GM21423 (cell line): ENCODE measurements at regions not wholly inside any gene's neighbourhood (a gene's known extent, or its start where the extent isn't known, plus 50 kb on each side); places are given as distances from the start of the nearest gene placed in this dataset.

Source experiments
- ATAC-seq: cut with Tn5 transposase; IDR thresholded peaks from one replicate; pipeline ENCODE4 v1.9.1; 2021; ENCODE audit warnings: mild to moderate bottlenecking, moderate library complexity; ENCODE audit not compliant: unreplicated experiment

DNA sequence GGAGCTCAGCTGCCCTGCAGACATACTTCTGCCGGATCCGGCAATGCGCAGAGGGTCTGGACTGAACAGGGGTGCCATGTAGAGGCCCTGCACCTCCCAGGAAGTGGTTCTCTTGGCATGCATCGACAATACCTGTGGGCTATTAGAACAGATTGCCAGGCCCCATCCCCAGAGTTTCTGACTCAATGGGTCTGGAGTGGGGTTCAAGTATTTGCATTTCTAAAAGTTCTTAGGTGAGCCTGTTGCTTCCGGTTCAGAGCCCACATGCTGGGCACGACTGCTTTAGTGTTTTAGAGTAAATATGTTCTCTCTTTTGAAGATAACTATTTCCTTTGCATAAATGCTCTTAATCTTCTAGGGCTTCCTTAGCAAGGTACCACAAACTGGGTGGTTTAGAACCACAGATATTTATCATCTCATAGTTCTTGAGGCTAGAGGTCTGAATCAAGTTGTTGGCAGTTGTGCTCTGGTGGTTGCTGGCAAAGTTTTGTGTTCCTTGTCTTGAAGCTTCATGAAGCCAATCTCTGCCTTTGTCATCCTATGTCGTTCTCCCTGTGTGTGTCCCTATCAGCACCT is 435.5 kb downstream of the TCERG1L start:
- no peak for ATAC-seq

DNA sequence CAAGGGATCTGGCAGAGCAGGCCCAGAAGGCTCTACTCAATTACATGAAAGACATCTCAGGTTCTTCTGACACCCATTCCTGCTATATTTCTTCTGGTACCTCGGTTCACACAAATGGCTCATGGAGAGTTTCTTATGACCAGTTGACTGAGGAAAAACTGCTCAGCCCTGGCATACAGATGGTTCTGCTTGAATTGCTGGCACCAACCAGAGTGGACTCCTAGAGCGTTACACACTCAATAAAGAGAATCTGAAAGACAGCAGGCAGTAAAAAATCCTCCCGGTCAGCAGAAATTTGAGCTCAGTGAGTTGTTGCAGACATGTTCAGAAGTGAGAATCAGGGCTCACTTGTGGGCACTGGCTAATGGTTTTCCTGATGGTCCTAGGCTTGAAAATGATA is 434.4 kb downstream of the TCERG1L start:
- ATAC-seq, result no peak

DNA sequence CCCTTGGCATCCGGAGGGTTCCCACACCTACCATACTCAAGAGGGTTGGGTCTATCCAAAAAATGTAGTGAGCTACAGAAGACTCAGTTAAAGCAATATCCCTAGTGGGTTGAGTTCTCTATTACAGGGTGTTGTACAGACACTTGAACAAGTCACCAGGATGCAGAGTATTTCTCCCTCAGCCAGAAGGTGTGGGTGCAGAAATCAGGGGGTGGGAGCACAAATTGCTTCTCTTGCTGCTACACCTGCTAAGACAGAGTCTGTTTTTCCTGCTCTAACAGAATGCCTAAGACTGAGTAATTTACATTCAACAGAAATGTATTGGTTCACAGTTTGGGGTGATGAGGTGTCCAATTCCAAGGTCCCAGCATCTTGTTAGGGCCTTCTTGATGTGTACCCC is 433.4 kb downstream of the TCERG1L start:
- no peak for ATAC-seq

DNA sequence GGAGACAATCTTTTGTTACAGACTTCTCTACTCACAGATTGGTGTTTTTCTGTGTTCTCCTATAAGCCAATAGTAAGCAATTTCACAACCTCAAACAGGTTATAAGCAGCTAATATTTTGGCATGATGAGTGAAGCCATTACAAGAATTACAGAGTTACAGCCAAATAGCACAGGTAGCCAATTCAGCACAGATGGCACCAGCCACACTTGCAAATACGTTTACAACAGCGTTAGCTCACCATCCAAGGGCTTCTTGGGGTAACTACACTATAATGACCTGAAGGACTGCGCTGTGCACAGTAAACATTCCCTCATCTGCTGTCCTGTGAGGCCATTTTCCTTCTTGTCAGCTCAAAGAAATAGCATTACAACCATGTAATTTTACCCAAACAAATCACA is 428.6 kb downstream of the TCERG1L start:
- ATAC-seq, result no peak

DNA sequence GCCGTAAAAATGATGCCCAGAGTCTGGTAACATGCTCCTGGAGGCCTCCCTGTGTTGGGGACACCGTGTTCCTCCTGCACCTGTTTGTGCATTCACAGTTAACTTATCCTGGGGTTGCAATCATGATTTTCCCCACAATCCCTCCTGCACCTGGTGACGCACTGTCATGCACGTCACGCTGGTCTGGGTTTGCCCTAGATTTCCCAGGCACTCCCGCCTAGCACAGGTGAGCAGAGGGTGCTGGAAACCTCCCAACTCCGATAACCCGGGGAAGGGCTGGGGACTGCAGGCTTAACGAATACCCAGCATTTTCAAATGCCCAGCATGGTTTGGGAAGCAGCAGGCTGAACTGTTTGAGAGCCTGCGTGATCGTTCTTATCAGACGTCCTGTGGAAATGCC is 427.1 kb downstream of the TCERG1L start:
- ATAC-seq, result no peak

DNA sequence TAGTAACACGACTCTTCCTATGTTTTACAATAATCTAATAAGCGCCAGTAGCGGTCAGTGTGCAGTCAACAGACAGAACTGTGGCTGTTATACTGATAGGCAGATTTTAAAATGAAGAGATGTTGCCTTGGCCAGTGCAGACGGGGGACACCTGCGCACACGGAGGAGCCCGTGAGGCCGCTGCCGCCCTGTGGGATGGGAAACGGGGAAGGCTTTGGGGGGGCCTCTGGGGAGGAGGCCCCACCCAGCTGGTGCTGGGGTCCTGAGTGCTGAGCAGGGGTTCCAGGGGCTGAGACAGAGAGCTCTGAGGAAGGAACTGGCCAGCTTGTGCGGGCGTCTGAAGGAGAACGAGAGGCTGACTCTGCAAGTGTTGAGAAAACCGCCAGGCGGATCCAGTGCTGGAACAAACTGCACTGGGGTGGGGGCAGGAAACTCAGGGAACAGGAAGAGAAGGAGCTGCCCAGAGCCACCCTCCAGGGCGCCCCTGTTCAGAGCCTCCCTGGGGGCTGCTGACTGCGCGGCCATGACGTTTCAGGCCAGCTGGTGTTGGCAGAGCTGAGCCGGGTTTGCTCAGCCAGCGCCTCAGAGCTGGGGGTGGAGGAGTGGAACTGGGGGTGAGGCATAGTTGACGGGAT is 426.4 kb downstream of the TCERG1L start:
- ATAC-seq, result no peak

DNA sequence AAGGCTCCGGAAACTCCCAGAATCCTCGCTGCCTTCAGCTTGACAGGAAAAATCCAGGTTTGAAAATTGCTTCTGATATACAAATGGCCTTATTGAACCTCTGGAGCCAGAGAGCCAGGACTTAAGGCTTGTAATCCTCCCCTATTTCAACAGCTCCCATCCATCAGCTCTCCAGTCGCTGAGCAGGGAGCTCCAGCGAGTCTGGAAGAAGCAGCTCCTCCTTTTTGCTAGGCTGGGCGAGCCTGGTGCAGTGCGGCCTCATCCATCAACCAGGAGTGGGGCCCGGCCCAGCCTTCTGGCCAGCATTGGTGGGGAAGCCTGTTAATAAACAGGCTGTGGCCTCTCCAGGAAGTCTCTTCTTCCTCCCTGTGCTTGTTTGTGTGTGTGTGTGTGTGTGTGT is 424.4 kb downstream of the TCERG1L start:
- no peak for ATAC-seq

DNA sequence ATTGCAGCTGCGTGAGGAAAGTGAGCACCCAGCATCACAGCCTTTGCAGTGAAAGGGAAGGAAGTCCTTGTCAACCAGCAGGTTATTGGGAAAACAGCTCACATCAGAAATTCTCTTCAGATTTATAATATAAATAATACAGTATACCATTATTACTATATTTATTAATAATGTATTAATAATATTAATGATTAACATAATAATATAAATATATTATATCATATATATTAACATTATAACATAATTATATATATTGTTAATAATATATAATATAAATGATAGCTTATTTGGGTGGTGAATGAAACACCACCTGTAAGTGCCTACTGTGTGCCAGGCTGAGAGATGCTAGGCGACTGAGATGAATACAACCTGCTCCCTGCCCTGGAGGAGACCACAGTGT is 423.0 kb downstream of the TCERG1L start:
- no peak for ATAC-seq

GRCh38 chr10:130889240-130889639 is 422.3 kb downstream of the TCERG1L start:
- no peak for ATAC-seq

GRCh38 chr10:130889780-130890179 is 421.7 kb downstream of the TCERG1L start:
- ATAC-seq, result no peak

DNA sequence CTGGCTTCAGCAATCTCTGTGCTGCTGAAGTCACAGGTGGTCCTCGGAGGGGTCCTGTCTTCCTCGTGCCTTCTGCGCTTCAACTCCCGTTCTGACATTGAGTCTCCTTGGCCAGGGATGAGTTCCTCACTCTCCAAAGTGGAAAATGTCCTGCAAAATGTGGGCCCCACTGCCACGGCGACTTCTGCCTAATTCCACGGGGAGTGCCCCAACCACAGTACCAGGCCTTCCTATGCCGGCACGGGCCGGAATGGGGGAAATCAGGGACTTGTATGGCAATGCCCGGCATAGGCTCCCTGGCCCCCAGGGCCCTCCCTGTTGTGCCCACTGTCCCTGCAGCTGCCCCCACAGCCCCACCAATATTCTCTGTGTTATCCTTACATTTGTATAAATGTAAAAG is 420.5 kb downstream of the TCERG1L start:
- ATAC-seq, result no peak

GRCh38 chr10:130894471-130894870 is 417.1 kb downstream of the TCERG1L start:
- no peak for ATAC-seq

- no peak for ATAC-seq
Measured at GRCh38 chr10:130895161-130895560, 416.4 kb downstream of the TCERG1L start.

- ATAC-seq, result no peak
Measured at GRCh38 chr10:130897815-130898214, 413.7 kb downstream of the TCERG1L start.

GRCh38 chr10:130898381-130898780 is 413.1 kb downstream of the TCERG1L start:
- ATAC-seq, result no peak

DNA sequence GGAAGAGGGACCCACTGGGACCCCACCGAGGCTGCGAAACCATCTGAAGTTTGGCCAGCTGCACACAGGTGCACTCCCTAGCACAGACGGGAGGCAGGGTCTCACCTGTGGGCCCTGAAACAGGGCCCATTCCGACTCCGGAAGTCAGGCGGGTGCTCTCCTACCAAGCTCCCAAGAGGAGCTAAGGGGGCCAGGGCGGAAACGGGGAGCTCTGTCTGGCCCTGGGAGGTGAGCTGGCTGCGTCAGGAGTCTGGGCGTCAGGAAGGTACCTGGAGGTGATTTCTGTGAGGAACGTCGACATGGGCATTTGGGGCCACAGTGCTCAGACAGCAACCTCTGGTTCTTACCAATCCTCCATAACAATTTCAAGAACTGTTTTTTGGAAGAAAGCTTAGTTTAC is 411.7 kb downstream of the TCERG1L start:
- no peak for ATAC-seq

GRCh38 chr10:130900441-130901160 is 410.9 kb downstream of the TCERG1L start:
- no peak for ATAC-seq

DNA sequence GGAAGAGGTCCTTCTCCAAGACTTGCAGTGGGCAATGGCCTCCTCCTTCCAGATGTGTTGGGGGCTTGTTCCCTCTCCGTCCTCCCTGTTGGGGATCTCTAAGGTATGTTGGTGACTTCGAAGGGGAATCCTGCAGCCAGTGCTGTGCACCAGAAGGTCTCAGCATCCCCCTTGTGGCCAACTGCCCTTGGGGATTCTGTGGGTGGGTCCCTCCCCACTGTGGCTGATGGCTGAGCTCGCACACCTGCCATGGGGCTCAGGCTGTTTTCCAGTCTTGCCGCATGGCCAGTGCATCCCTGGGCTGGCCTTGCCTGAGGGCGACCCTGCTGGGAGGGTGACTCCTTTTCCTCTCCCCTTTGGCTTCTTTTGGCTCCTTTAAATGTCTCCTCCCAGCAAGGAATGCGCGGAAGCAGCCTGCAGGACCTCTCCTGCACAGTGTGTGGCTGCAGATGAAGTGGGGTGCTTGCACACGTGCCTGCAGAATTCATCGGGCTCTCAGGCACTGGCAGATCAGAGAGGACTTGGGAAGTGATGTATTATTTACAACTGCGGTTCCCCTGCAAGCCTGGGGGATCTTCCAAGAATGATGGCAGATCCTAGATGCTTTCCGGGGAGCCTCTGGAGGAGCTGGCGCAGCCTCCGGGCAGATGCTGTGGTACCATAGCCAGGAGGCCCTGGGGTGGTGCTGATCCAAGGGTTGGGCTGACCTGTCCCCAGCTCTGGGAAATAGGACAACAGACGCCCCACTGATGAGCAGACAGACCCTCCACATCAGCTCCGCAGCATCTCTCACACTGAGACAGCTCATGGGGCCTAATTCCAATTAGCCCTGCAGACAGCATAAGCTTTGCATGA is 410.0 kb downstream of the TCERG1L start:
- no peak for ATAC-seq

DNA sequence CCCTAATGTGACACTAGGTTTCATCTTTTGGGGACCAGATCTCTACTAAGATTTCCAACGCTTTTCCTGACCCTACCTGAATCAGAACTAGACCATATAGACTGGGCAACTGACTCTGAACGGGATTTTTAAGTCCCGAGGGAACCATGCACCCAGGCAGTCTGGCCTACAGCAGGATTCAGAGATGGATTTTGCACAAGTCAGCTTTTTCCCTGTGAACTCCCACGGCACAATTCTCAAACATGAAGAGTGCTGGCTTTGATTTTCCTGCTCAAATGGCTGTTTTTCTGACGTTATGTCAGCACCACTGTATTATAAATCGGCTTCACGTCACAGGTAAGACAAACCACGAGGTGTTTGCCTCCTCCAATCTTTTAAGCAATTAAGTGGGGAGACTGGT is 409.1 kb downstream of the TCERG1L start:
- ATAC-seq, result no peak

DNA sequence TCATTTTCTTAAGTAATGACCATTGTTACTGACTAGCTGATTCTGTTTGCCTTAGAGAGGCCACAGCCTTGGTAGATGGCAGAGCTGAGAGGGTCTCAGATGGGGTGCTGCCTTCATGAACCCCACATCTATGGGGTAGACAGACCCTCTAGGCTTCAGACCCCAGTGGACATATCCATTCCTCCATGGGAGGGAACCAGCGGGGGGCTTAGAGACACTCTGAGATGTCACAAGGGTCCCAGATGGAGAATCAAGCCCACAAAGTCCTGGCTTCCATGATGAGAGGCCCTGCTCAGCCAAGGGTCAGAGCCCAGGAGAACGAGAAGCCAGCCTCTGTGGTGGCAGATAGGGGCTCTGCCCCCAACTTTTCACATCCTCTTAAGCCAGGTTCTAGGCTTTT is 408.6 kb downstream of the TCERG1L start:
- no peak for ATAC-seq

DNA sequence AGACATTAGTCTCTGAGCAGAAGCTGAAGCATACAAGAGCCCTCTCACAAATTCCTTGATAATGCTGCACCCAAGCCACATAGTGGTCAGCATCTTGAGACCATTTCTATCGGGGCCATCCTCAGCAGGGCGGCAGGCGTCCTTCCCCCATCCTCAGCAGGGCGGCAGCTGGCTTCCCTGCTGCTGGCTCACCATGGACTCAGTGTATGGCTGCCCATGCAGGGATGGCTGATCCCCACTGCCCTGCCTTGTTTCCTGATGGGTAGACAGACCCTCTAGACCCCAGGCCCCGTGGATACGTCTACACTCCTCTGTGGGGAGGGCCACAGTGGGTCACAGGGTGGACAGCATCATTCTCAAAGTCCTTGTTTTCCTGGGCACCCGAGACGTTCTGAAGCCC is 406.8 kb downstream of the TCERG1L start:
- ATAC-seq, result no peak

- no peak for ATAC-seq
Measured at GRCh38 chr10:130905386-130905785, 406.1 kb downstream of the TCERG1L start.
